ENCODE measurements at regions not wholly inside any gene's neighbourhood (a gene's known extent, or its start where the extent isn't known, plus 50 kb on each side); places are given as distances from the start of the nearest gene placed in this dataset.

DNA sequence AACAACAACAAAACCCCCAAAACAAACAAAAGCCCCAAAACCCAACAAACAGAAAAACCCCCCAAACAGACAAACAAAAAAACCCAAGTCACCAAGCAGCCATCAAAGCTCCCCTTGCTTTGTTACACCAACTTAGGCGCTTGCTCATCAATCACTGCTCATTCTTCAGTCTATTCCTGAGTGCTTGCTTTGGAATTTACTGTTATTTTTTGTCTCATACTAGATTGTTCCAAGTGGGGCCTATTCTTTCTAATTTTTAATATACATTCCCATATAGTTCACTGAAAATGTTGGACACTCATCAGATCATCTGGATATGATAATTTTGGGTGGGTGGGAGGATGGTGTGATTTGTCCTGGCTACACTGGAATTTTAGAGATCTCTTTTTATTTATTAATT lies 126.0 kb upstream of the JCAD start:
- TF ChIP-seq, protein P1, sequence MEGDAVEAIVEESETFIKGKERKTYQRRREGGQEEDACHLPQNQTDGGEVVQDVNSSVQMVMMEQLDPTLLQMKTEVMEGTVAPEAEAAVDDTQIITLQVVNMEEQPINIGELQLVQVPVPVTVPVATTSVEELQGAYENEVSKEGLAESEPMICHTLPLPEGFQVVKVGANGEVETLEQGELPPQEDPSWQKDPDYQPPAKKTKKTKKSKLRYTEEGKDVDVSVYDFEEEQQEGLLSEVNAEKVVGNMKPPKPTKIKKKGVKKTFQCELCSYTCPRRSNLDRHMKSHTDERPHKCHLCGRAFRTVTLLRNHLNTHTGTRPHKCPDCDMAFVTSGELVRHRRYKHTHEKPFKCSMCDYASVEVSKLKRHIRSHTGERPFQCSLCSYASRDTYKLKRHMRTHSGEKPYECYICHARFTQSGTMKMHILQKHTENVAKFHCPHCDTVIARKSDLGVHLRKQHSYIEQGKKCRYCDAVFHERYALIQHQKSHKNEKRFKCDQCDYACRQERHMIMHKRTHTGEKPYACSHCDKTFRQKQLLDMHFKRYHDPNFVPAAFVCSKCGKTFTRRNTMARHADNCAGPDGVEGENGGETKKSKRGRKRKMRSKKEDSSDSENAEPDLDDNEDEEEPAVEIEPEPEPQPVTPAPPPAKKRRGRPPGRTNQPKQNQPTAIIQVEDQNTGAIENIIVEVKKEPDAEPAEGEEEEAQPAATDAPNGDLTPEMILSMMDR (conservative IDR thresholded peaks at IDR 0.05; ENCODE audit: low read length) = no peak
- TF ChIP-seq EZH2phosphoT487 (IDR thresholded peaks at IDR 0.05; ENCODE audit: borderline replicate concordance) = no peak

Data from Loucy (cell line).